ENCODE measurements at regions not wholly inside any gene's neighbourhood (a gene's known extent, or its start where the extent isn't known, plus 50 kb on each side); places are given as distances from the start of the nearest gene placed in this dataset.

GRCh38 chr5:86786955-86787354 lies 169.2 kb downstream of the COX7C start:
- DNase-seq, result no peak

DNA sequence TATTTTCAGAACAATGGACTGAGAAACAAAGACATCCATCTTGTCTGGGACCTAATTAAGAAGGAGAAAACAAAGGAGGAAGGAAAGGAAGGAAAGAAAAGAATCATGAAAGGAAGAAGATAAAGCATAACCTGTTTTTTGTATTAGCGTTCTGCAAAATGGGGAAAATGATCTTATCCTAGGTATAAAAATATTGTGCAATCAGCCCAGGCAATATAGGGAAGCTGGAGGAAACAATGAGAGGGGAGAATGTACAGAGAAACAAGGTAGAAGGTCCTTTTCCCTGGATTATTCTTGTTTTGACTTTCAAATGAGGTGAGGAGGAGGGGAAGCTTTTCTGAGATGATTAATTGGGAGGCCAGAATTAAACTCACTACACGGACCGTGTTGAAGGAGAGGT lies 177.9 kb downstream of the COX7C start:
- DNase-seq, result no peak

GRCh38 chr5:86797677-86798076 lies 179.9 kb downstream of the COX7C start:
- no peak for DNase-seq

DNA sequence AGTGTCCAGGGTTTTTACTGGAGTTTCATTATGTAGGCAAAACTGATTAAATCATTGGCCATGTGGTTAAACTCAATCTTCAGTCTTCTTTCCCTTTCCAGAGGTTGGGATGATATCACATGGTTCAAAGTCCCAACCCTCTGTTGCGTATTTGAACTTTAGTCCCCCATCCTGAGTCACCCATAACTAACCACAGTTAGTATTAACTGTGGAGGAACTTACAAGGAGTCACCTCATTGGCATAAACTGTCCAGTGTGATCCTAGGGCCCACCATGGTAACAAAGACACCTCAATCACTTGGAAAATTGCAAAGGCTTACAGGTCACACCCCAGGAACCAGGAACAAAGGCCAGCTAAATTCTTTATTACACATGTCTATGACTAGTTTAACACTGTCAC lies 188.5 kb downstream of the COX7C start:
- DNase-seq, result no peak

DNA sequence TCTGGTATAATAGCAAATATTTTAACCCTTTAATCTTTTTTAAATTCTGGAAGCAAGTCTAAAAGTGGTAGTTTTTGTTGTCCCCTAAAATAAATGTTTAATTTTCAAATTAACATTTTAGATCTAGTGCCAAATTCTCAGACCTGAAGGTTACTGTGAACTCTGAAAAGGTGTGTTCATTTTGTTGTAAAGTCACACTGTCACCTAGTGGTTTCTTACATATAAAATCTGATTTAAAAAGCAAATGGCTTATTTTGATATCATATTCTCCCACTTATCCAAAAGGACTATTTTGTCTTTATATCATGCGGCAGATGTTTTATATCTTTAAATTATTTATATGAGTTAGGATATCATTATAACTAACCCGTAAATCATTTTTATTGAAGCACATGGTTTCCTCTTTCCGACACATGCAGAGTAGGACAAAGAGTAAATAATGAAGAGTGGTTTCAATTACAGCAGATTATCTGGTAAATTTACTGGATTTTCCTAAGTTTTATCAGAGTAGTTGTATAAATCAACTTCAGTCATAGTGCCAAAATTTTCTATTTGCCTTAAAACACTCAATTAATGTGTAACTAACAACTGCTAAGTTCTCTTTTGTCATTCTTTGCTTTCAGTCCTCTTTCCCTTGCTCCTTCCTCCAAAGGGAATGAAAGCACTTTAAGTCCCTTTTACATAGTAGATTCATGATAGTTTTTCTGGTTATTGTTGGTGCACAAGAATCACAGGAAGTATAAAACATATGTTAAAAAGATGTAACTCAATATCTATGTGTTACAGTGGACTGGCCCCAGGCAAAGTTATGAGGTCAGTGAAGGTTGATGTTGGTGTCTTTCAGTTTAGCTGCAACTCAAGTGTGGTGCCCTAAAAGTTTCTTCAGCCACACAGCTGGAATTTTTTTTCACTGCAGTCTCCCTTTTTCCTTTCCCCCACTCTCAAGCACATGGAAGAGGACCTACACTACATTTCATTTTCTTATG lies 189.6 kb downstream of the COX7C start:
- DNase-seq, result no peak

DNA sequence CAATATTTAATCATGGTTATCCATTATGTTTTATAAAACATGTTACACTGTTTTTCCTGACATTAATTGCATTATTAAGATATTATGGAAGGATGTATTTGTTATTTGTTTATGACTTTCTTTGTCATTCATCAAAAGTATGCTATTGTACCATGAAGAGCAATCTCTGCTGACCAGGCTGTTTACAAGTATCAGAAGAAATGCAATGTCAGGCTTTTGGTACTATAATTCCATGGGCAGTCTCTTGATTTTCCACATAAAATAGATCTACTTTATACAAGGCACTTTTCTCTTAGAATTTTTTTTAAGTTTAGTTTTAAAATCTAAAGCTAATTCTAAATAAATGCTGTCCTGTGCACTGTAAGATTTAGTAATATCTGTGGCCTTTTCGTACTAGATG lies 196.6 kb downstream of the COX7C start:
- DNase-seq, result no peak

DNA sequence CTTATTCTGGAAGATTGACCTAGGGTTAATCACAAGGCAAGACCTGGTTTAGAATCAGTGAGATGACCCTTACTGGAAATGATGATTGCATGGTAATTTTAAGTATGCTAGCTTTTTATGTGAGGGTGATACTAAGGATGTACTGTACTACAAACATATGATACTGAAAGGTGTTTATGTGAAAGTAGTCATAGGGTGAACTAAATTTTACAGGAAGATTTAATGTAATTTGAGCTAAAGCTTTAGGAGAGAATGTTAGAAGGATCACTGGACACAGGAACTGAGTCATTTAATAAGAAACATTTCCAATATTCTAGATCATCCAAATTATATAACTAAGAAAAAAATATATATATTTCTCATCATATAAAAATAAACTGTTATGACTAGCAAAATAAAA lies 197.2 kb downstream of the COX7C start:
- DNase-seq, result no peak

- DNase-seq, result no peak
Observed at GRCh38 chr5:86824637-86825036, 206.9 kb downstream of the COX7C start.

GRCh38 chr5:86831128-86831527 lies 213.4 kb downstream of the COX7C start:
- no peak for DNase-seq

- DNase-seq, result no peak
Observed at GRCh38 chr5:86833868-86834267, 216.1 kb downstream of the COX7C start.

DNA sequence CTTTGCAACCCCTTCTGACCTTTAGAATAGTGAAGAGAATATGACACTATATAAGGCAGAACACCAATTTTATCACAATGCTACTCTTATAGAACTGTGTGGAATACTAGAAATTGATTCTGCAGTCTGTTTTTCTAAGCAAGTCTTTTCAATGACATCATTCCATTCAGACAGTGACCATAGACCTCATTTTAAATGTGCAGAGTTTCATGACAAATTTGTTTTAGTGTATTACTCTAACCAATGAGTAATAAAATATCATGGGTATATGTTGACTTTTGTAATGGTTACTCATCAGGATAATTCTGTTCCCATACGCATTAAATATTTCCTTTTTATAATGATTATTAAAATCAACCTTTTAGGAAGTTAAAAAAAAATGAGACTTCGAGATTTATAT lies 219.9 kb downstream of the COX7C start:
- no peak for DNase-seq

DNA sequence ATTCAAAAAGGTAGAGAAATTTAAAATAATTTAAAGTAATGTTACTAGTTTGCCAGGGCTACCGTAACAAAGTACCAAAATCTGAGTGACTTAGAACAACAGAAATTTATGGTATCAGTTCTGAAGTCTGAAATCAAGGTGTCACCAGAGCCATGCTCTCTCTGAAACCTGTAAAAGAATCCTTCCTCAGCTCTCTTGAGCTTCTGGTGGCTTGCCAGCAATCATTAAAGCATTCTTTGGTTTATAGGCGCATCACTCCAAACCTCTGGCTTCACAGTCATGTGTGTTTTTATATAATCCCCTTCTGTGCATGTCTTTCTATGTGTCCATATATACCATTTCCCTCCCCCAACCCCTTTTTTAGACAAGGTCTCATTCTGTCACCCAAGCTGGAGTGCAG lies 220.3 kb downstream of the COX7C start:
- no peak for DNase-seq

GRCh38 chr5:86841000-86841644 lies 223.4 kb downstream of the COX7C start:
- DNase-seq, result no peak

DNA sequence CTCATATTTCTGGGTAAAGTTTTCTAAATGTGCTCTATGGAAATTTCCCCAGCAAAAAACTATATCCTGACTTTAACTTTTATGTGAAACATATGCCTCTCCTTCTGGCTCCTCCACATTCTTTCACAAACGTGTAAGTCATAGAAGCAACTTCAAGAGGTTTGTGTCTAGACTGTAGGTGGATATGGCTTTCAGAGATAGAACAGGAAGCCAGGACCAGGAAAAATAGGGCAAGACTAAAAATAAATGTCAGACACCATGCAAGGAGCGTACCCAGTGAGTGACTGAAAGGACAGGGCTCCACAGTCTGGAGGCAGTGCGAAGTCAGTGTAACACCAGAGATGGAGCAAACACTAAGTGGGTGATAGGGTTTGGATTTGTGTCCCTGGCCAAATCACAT lies 240.7 kb downstream of the COX7C start:
- no peak for DNase-seq

DNA sequence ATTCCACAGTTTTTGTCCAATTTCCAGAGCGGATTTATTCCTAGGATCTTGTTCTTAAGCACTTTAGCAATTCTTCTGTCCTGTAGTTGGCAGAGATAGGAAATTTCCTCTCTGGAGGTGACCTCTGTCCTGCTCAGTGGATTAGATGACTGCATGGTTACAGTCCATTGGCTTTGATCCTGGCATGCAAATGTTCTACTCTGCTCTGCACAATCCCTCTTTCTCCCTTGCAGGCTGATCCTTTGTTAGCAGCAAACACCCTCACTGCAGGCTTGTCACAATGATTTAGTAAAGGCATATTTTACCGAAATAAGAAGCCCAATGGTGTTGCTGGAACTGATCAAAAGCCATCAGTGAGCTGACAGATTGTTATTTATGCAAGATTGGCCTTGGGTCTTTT lies 243.8 kb downstream of the COX7C start:
- no peak for DNase-seq

- DNase-seq, result no peak
Observed at GRCh38 chr5:86862093-86862492, 244.4 kb downstream of the COX7C start.

GRCh38 chr5:86864051-86864450 lies 246.3 kb downstream of the COX7C start:
- no peak for DNase-seq

DNA sequence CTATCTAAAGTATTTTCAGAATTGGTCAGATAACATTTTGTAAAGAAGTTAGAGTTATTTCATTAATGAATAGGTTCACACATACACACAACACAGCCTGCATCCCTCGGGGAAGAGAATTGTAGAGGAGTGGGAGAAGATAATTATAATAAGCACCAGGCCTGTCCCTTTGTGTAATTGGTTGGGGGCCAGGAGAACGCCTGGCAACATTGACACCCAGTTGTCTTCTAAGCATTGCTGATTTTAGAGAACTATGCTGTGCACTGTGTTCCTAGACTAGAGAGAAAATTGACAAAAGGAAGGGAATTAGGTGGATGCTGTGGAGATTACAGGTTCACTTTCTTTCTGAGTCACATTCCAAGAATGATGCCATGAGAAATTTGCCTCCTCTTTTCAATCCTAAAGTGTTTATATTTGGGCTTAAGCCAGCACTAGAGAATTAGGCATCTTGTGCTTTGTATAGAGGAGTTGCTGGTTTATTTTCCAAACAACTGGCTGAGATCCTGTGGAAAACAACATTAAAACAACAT lies 247.6 kb downstream of the COX7C start:
- no peak for DNase-seq

- DNase-seq, result no peak
Observed at GRCh38 chr5:86866036-86866435, 248.3 kb downstream of the COX7C start.

DNA sequence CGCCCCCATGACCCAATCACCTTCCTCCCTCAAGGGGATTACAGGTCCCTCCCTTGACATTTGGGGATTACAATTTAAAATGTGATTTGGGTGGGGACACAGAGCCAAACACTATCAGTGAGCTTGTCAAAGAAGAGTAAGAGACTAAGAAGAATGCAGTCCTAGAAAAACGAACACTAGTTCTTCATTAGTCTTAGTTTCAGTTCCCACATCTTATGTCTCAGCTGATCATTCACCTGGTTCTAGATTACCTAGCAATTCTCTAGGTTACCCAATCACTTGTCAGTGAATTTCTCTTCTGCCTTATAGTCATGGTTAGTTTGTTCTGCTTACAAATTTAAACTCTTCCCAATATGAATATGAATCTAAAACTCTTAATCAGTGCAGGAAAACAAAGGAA lies 251.5 kb downstream of the COX7C start:
- DNase-seq, result no peak

DNA sequence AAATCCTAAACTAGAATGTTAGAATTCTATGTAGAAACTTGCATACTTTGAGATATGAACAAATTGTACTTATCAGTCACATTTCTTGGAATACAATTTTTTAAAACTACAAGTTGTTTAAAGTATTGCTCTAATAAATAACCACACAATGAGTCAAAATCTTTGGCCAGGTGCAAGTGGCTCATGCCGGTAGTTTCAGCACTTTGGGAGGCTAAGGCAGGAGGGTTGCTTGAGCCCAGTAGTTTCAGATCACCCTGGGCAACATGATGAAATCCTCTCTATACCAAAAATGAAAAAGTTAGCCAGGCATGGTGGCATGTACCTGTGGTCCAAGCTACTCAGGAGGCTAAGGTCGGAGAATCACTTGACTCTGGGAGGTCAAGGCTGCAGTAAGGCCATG lies 257.8 kb downstream of the COX7C start:
- DNase-seq, result no peak

DNA sequence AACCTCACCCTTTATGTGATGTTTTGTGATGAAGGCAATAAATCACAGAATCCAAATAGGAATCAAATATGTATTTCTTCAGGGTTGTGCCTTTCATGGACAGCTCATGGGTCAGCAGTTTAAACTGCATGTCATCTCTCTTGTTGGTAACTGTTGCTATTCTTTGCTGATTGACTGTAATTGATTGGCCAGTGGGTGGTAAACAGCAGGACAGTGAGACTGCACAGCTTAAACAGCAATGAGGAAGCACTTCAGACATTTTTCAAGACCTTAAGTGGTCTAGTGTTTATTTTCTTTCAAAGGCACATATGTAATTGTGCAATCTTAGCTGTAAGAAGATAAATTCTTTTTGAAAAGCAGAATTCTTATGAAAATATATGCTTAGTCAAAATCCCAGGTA lies 260.5 kb downstream of the COX7C start:
- DNase-seq, result no peak

DNA sequence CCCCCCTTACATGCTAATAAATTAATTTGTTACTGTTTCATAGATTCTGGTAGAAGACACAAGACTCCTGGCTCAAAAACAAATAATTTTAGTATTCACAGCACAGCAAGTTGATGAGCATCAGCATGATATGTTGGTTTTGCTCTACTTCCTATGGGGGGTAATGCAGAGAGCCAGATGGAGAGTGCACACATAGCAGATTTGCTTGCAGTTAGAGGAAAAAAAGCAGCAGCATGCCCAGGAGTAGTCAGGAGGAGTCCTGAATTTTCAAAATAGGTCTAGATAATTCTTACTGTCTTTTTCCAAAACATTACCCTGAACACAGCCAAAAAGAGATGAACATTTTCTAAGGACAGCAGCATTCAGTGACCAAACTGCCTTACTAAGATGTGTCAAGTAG lies 261.3 kb downstream of the COX7C start:
- no peak for DNase-seq

- no peak for DNase-seq
Observed at GRCh38 chr5:86880344-86880743, 262.6 kb downstream of the COX7C start.
